ENCODE measurements at regions not wholly inside any gene's neighbourhood (a gene's known extent, or its start where the extent isn't known, plus 50 kb on each side); places are given as distances from the start of the nearest gene placed in this dataset.

DNA sequence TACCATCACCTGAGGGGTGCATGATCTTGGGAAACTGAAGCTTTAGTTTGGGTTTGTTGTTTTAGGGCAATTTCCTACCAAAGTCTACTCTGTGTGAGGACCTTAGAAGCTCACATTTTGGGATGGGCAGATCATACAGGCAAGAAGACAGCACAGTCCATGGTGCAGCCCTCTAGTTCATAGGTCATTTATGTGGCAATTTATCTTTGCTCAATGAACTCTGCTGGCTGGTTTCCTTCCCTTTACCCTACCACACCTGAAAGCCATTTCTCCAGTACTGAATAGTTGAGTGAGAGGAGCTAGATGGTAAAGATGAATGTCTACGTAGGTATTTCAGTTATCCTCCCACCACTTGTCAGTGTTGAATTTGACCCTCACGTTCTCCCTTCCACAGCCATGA is 87.5 kb upstream of the KLF12 start:
- TF ChIP-seq SREBF2 (IDR thresholded peaks at IDR 0.05; ENCODE audit: low read length) (no peak), POLR2A (IDR thresholded peaks at IDR 0.05; ENCODE audit: low read depth, low read length) (no peak), LARP7 (IDR thresholded peaks at IDR 0.05) (no peak), NRF1 (conservative IDR thresholded peaks at IDR 0.05; ENCODE audit: low read depth, low read length) (no peak), RFX5 (IDR thresholded peaks at IDR 0.05; ENCODE audit: low read depth, low read length) (no peak), NFIC (IDR thresholded peaks at IDR 0.05; ENCODE audit: low read depth, low read length) (no peak), EGR1 (IDR thresholded peaks at IDR 0.05; ENCODE audit: borderline replicate concordance in 1 of 2, low read depth in 2 of 2, low read length in 2 of 2) (no peak)
- TF ChIP-seq, protein P1, sequence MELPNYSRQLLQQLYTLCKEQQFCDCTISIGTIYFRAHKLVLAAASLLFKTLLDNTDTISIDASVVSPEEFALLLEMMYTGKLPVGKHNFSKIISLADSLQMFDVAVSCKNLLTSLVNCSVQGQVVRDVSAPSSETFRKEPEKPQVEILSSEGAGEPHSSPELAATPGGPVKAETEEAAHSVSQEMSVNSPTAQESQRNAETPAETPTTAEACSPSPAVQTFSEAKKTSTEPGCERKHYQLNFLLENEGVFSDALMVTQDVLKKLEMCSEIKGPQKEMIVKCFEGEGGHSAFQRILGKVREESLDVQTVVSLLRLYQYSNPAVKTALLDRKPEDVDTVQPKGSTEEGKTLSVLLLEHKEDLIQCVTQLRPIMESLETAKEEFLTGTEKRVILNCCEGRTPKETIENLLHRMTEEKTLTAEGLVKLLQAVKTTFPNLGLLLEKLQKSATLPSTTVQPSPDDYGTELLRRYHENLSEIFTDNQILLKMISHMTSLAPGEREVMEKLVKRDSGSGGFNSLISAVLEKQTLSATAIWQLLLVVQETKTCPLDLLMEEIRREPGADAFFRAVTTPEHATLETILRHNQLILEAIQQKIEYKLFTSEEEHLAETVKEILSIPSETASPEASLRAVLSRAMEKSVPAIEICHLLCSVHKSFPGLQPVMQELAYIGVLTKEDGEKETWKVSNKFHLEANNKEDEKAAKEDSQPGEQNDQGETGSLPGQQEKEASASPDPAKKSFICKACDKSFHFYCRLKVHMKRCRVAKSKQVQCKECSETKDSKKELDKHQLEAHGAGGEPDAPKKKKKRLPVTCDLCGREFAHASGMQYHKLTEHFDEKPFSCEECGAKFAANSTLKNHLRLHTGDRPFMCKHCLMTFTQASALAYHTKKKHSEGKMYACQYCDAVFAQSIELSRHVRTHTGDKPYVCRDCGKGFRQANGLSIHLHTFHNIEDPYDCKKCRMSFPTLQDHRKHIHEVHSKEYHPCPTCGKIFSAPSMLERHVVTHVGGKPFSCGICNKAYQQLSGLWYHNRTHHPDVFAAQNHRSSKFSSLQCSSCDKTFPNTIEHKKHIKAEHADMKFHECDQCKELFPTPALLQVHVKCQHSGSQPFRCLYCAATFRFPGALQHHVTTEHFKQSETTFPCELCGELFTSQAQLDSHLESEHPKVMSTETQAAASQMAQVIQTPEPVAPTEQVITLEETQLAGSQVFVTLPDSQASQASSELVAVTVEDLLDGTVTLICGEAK (IDR thresholded peaks at IDR 0.05; ENCODE audit: borderline replicate concordance): no peak
